Suprapubic skin (tissue), 4 donors: ENCODE measurements at regions not wholly inside any gene's neighbourhood (a gene's known extent, or its start where the extent isn't known, plus 50 kb on each side); places are given as distances from the start of the nearest gene placed in this dataset.
A peak's percentile ranks its signal among the peaks of the same experiment; 100 is the strongest.

ENCODE experiments used
- DNase-seq, 2 donors: peaks; one replicate each; pipeline ENCODE4 v3.0.0-alpha.2; 2019; ENCODE audit warnings: low spot score in 2 of 2
- H3K27ac ChIP-seq: fragments of 200-600 bp; sonication (generic); one replicate; pipeline ENCODE4 v1.5.1; 2019
- H3K27me3 ChIP-seq: fragments of 200-600 bp; sonication (generic); one replicate; pipeline ENCODE4 v1.5.1; 2019
- H3K36me3 ChIP-seq: fragments of 200-600 bp; sonication (generic); one replicate; pipeline ENCODE4 v1.5.1; 2019
- H3K4me1 ChIP-seq: fragments of 200-600 bp; sonication (generic); one replicate; pipeline ENCODE4 v1.5.1; 2019
- H3K4me3 ChIP-seq: fragments of 200-600 bp; sonication (generic); one replicate; pipeline ENCODE4 v1.5.1; 2019; ENCODE audit warnings: mild to moderate bottlenecking
- H3K9me3 ChIP-seq: fragments of 200-600 bp; sonication (generic); one replicate; pipeline ENCODE4 v1.5.1; 2019
- EP300 ChIP-seq: sonication (generic); formaldehyde crosslinking; IDR thresholded peaks from one replicate; pipeline ENCODE4 v1.6.1; 2017; ENCODE audit warnings: antibody characterized with exemption
- POLR2A ChIP-seq, 2 donors: fragments of 450-650 bp; IDR thresholded peaks; one replicate each; pipeline ENCODE4 v1.6.1; 2017; ENCODE audit warnings: antibody characterized with exemption in 2 of 2, mild to moderate bottlenecking in 2 of 2, moderate library complexity in 2 of 2
- POLR2AphosphoS5 ChIP-seq, 3 donors: sonication (generic); formaldehyde crosslinking; IDR thresholded peaks; one replicate each; pipeline ENCODE4 v1.6.1; 2017; ENCODE audit warnings: antibody characterized with exemption in 3 of 3
- WGBS: methylation state at CpG from one replicate; pipeline ENCODE4 v1.1.5; 2018; 5-methylcytosine and 5-hydroxymethylcytosine counted together
- TF ChIP-seq, protein P1 (sequence below), 2 donors: fragments of 200-600 bp in 1 of 2; fragments of 450-650 bp in 1 of 2; sonication (generic) in 1 of 2; IDR thresholded peaks; one replicate each; pipeline ENCODE4 v1.5.1; 2016 to 2019; ENCODE audit warnings: antibody characterized with exemption in 2 of 2, mild to moderate bottlenecking in 1 of 2, moderate library complexity in 1 of 2

DNA sequence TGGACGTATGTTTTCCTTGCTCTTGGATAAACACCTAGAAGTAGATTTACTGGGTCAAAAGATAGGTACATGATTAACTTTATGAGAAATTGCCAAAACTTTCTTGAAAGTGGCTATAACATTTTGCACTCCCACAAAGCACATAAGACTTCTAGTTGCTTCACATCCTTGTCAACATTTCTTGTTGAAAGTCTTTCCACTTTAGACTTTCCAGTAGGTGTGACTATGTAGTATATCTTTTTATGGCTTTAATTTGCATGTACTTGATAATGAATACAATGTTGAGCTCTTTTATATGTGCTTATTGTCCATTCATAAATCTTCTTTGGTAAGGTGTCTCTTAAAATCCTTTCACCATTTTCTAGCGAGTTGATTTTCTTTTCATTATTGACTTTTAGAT, 241.2 kb upstream of the RPL38 start:
- Histone ChIP-seq H3K4me1 (no peaks in the 10 kb centered on the region), H3K36me3 (no peaks in the 10 kb centered on the region), H3K9me3 (no peaks in the 10 kb centered on the region), H3K4me3 (no peak overlapping the region), H3K27me3 (no peaks in the 10 kb centered on the region), H3K27ac (no peak overlapping the region)
- WGBS, result 56% methylated on average over 2 of the region's 2 CpGs
- TF ChIP-seq POLR2A (IDR thresholded peaks at IDR 0.05) (no peak), POLR2AphosphoS5 (IDR thresholded peaks at IDR 0.05) (no peak), EP300 (no peak)
- TF ChIP-seq, protein P1, sequence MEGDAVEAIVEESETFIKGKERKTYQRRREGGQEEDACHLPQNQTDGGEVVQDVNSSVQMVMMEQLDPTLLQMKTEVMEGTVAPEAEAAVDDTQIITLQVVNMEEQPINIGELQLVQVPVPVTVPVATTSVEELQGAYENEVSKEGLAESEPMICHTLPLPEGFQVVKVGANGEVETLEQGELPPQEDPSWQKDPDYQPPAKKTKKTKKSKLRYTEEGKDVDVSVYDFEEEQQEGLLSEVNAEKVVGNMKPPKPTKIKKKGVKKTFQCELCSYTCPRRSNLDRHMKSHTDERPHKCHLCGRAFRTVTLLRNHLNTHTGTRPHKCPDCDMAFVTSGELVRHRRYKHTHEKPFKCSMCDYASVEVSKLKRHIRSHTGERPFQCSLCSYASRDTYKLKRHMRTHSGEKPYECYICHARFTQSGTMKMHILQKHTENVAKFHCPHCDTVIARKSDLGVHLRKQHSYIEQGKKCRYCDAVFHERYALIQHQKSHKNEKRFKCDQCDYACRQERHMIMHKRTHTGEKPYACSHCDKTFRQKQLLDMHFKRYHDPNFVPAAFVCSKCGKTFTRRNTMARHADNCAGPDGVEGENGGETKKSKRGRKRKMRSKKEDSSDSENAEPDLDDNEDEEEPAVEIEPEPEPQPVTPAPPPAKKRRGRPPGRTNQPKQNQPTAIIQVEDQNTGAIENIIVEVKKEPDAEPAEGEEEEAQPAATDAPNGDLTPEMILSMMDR (IDR thresholded peaks at IDR 0.05), result no peak
- DNase-seq, result no peak

DNA sequence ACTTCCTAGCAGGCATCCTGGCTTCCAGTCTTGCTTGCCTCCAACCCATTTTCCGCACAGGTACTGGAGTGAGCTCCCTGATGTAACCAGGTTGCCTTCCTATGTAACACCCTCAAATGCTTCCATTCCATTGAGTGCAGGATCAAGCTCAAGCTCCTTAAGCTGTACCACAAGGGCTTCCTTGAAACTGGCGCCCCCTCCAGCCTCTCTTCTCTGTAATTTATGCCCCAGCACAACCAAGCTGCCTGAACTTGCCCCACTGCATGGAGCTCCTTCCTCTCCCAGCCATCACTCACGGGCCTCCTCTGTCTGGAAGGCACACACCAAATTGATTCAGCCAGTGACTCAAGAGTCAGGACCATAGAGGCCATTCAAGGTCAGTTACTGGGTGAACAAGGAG, 234.8 kb upstream of the RPL38 start:
- H3K27me3 ChIP-seq, result peaks cover 36% of the 10 kb centered on the region

DNA sequence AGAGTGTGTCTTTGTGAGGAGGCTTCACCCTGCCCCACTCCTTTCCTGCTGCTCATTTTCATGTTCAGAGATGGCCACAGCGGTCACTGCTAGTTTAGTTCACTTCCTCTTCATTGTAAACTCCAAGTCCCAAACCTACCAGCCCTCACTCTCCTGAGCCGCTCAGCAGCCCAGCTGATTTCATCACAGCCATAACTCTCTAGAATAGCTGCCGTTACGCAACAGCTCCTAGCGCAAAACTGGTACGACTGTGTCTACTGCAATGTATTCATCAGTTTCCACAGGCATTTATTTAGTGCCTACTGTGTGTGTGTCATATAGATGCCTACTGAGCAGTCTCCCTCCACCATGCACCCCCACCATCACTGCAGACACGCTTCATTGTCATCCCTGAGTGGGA, 233.5 kb upstream of the RPL38 start:
- no peak for DNase-seq
- H3K27ac ChIP-seq, result no peak overlapping the region
- no peaks in the 10 kb centered on the region for H3K9me3 ChIP-seq
- H3K4me1 ChIP-seq, result no peaks in the 10 kb centered on the region
- H3K27me3 ChIP-seq, result peaks cover 36% of the 10 kb centered on the region
- H3K36me3 ChIP-seq, result no peaks in the 10 kb centered on the region
- 68% methylated on average over 7 of the region's 7 CpGs for WGBS
- TF ChIP-seq, protein P1 (IDR thresholded peaks at IDR 0.05), result no peak
- no peak for TF ChIP-seq EP300
- no peak for TF ChIP-seq POLR2AphosphoS5 (IDR thresholded peaks at IDR 0.05)
- TF ChIP-seq POLR2A (IDR thresholded peaks at IDR 0.05), result no peak
- no peak overlapping the region for H3K4me3 ChIP-seq

More for the DNA sequence above, 234.8 kb upstream of the RPL38 start:
- WGBS, result 71% methylated on average over 3 of the region's 3 CpGs
- Histone ChIP-seq H3K36me3 (no peaks in the 10 kb centered on the region), H3K27ac (no peak overlapping the region), H3K4me3 (no peak overlapping the region), H3K4me1 (no peaks in the 10 kb centered on the region), H3K9me3 (no peaks in the 10 kb centered on the region)
- TF ChIP-seq, protein P1 (IDR thresholded peaks at IDR 0.05), result no peak
- TF ChIP-seq POLR2A (IDR thresholded peaks at IDR 0.05), result no peak
- TF ChIP-seq POLR2AphosphoS5 (IDR thresholded peaks at IDR 0.05), result no peak
- TF ChIP-seq EP300, result no peak
- DNase-seq, result peak in 1 of 2 donors; percentile 29

DNA sequence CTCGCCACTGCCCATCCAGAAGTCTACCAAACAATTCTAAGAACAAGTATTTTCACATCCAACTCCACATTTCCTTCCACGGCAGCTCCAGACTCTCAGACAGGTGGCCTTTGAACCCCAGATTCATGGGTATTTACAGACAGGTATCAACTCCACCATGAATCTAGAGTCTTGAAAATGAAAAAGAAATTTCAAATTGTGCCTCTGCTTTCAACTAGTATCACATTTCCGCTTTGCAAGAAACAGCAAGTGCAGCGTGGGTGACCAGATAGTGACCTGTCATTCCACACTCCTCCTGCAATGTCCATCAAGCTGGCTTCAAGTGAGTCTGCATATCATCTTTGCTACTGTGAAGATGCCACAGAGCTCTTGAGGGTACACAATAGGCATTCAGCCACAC, 232.4 kb upstream of the RPL38 start:
- Histone ChIP-seq H3K4me3 (no peak overlapping the region), H3K4me1 (no peaks in the 10 kb centered on the region), H3K27me3 (peaks cover 36% of the 10 kb centered on the region), H3K9me3 (no peaks in the 10 kb centered on the region), H3K27ac (no peak overlapping the region), H3K36me3 (no peaks in the 10 kb centered on the region)
- TF ChIP-seq POLR2A (IDR thresholded peaks at IDR 0.05), result no peak
- no peak for TF ChIP-seq EP300
- no peak for TF ChIP-seq POLR2AphosphoS5 (IDR thresholded peaks at IDR 0.05)
- TF ChIP-seq, protein P1 (IDR thresholded peaks at IDR 0.05), result no peak
- DNase-seq, result no peak
- WGBS, result 86% methylated on average over 4 of the region's 4 CpGs

DNA sequence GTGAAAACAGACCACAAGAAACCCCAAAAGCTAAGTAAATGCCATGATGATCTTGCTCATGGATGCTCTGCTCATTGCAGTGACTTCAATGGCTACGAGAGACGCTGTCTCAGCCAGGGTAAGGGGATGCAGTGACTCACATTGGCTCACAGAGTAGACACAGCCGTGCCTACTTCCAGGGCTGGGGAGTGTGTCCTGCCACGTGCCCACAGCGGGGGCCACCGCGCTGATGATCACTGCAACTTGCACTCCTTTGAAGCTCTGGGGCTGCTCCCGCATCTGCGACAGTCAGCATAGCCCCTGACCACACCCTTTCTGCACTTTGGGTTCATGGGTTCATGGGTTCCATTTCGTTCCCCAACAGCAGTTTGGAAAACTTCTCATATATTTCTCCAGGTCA, 231.4 kb upstream of the RPL38 start:
- H3K4me1 ChIP-seq, result no peaks in the 10 kb centered on the region
- H3K4me3 ChIP-seq, result no peak overlapping the region
- 91% methylated on average over 8 of the region's 10 CpGs for WGBS
- no peaks in the 10 kb centered on the region for H3K9me3 ChIP-seq
- no peak for TF ChIP-seq POLR2A (IDR thresholded peaks at IDR 0.05)
- TF ChIP-seq, protein P1 (IDR thresholded peaks at IDR 0.05), result no peak
- TF ChIP-seq EP300, result no peak
- no peak for TF ChIP-seq POLR2AphosphoS5 (IDR thresholded peaks at IDR 0.05)
- no peak overlapping the region for H3K27ac ChIP-seq
- peaks cover 36% of the 10 kb centered on the region for H3K27me3 ChIP-seq
- H3K36me3 ChIP-seq, result no peaks in the 10 kb centered on the region
- DNase-seq, result no peak
